ENCODE measurements at regions not wholly inside any gene's neighbourhood (a gene's known extent, or its start where the extent isn't known, plus 50 kb on each side); places are given as distances from the start of the nearest gene placed in this dataset.

GRCh38 chr20:21944227-21944626 is 238.8 kb downstream of the PAX1 start:
- H3K27me3 ChIP-seq (ENCODE audit: control insufficient read depth, insufficient read depth, low read length), result no peaks in the 10 kb centered on the region
- H3K9me3 ChIP-seq (ENCODE audit: control insufficient read depth, insufficient read depth, low read length), result peaks cover 31% of the 10 kb centered on the region
- no peak overlapping the region for H3K4me3 ChIP-seq (ENCODE audit: low read depth, low read length)
- no peak for TF ChIP-seq CTCF (IDR thresholded peaks at IDR 0.05; ENCODE audit: low read depth, low read length)
- DNase-seq (ENCODE audit: low read depth, low spot score), result no peak
- ChIA-PET CTCF (no interaction called here), POLR2A (no interaction called here)
- H3K27ac ChIP-seq (ENCODE audit: low read depth, low read length), result no peak overlapping the region

DNA sequence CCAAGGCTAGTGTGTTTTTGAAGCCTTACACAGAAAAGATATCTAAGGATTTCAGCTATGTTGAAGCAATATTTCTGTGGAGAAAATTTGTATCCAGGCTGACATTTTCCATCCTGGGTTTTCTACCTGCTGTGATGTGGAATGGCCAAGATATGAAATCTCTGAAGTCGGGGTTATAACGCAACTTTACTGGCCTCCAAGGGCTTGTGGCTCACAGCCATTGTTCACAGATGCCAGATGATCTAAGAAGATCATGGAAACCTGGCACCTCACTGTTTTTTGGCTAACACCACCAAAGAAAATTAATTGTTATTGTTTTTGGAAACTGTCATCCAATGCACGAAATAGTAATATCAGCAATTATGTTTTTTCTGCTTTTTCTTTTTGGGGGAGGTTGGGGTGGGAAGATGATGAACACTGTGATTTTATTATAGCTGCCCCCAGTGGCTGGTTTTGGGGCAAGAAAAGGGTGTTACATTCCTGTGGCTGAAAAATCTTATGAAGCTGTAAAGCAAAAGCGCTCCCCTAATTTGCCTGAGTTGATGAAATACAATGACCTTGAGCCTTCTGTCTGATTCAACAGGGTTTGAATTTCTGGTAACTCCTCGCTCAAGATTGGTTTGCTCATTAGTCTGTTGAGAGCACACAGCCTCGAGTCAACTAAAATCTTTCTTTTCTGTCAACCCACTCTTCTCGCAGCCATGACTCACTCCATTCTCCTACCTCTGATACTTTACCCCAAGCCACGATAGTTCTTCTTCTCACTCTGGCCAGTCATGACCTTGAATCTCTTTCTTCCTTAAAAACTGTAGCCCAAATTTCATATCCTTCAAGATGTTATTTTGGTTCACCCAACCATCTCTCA is 236.7 kb downstream of the PAX1 start:
- CTCF ChIA-PET, result no interaction called here
- Histone ChIP-seq H3K9me3 (ENCODE audit: control insufficient read depth, insufficient read depth, low read length) (peaks cover 34% of the 10 kb centered on the region), H3K27ac (ENCODE audit: low read depth, low read length) (no peak overlapping the region), H3K27me3 (ENCODE audit: control insufficient read depth, insufficient read depth, low read length) (no peaks in the 10 kb centered on the region), H3K4me3 (ENCODE audit: low read depth, low read length) (no peak overlapping the region)
- POLR2A ChIA-PET, result no interaction called here
- no peak for DNase-seq (ENCODE audit: low read depth, low spot score)
- TF ChIP-seq CTCF (IDR thresholded peaks at IDR 0.05; ENCODE audit: low read depth, low read length), result no peak

GRCh38 chr20:21936720-21937380 is 231.4 kb downstream of the PAX1 start:
- H3K27me3 ChIP-seq (ENCODE audit: control insufficient read depth, insufficient read depth, low read length), result no peaks in the 10 kb centered on the region
- no peak for DNase-seq (ENCODE audit: low read depth, low spot score)
- no peak overlapping the region for H3K27ac ChIP-seq (ENCODE audit: low read depth, low read length)
- H3K9me3 ChIP-seq (ENCODE audit: control insufficient read depth, insufficient read depth, low read length), result peaks cover 19% of the 10 kb centered on the region; the same call in 1 of the 2 replicates
- TF ChIP-seq CTCF (IDR thresholded peaks at IDR 0.05; ENCODE audit: low read depth, low read length), result no peak
- ChIA-PET POLR2A (no interaction called here), CTCF (no interaction called here)
- no peak overlapping the region for H3K4me3 ChIP-seq (ENCODE audit: low read depth, low read length)

DNA sequence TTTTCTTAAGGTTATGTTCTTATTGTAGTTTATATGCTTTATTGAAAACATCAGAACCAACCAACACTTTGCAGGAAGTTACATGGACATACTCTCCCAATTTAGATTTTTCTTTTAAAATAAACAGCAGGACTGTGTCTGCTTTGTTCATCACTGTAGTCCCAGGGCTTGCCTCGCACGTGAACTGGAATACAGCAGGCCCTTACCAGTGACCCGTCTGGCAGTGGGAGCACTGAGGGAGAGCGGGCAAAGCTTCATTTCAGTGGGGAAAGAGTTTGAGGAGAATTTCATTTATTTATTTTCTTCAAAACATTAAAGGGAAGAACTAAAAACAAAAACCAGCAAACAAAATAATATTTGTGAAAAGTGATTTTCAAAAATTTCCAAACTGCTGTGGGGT is 230.8 kb downstream of the PAX1 start:
- no peaks in the 10 kb centered on the region for H3K27me3 ChIP-seq (ENCODE audit: control insufficient read depth, insufficient read depth, low read length)
- no peak for TF ChIP-seq CTCF (IDR thresholded peaks at IDR 0.05; ENCODE audit: low read depth, low read length)
- peaks cover 19% of the 10 kb centered on the region; the same call in 1 of the 2 replicates for H3K9me3 ChIP-seq (ENCODE audit: control insufficient read depth, insufficient read depth, low read length)
- no peak for DNase-seq (ENCODE audit: low read depth, low spot score)
- no peak overlapping the region for H3K4me3 ChIP-seq (ENCODE audit: low read depth, low read length)
- ChIA-PET CTCF (no interaction called here), POLR2A (no interaction called here)
- peak overlapping the region; percentile 21 for H3K27ac ChIP-seq (ENCODE audit: low read depth, low read length)

GRCh38 chr20:21933526-21933925 is 228.1 kb downstream of the PAX1 start:
- no peak for TF ChIP-seq CTCF (IDR thresholded peaks at IDR 0.05; ENCODE audit: low read depth, low read length)
- Histone ChIP-seq H3K27ac (ENCODE audit: low read depth, low read length) (no peak overlapping the region), H3K4me3 (ENCODE audit: low read depth, low read length) (no peak overlapping the region), H3K9me3 (ENCODE audit: control insufficient read depth, insufficient read depth, low read length) (peaks cover 6% of the 10 kb centered on the region; the same call in 1 of the 2 replicates), H3K27me3 (ENCODE audit: control insufficient read depth, insufficient read depth, low read length) (no peaks in the 10 kb centered on the region)
- POLR2A ChIA-PET, result no interaction called here
- CTCF ChIA-PET, result no interaction called here
- DNase-seq (ENCODE audit: low read depth, low spot score), result no peak
